Tongue (tissue), 1 donor: ENCODE measurements at regions not wholly inside any gene's neighbourhood (a gene's known extent, or its start where the extent isn't known, plus 50 kb on each side); places are given as distances from the start of the nearest gene placed in this dataset.
A peak's percentile ranks its signal among the peaks of the same experiment; 100 is the strongest.

Experiments
- DNase-seq: peaks from one replicate; pipeline ENCODE4 v3.0.0-alpha.2; 2015

- DNase-seq = no peak
Measured at GRCh38 chr1:220356981-220357850, 85.0 kb upstream of the RAB3GAP2 start.

DNA sequence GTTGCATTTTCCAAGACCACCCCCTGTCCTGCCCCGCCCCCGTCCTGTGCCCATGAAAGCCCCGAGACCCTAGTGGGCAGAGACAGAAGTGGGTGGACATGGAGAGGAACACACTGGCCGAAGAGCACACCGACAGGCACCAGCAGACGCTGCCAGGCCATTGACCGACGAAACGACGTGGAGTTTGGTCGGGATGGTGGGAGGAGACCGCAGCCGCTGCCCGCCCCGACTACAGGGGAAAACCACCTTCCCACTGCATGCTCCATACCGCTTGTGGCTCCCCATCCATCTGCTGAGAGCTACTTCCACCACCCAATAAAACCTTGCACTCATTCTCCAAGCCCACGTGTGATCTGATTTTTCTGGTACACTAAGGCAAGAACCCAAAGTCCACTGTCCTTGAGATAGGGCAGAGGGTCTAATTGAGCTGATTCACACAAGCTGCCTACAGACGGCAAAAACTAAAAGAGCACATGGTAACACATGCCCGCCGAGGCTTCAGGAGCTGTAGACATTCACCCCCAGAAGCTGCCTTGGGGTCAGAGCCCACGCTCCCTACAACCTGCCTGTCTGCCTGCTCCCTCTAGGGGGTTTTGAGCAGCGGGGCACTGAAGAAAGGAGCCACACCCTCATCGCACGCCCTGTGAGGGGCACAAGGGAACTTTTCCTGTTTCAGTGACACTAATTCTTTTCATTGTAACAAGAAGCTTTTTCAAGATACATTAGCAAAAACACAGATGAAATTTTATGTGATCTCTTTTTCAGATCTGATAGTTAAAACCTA is 81.2 kb upstream of the RAB3GAP2 start:
- DNase-seq = no peak

GRCh38 chr1:220348211-220348610 is 76.0 kb upstream of the RAB3GAP2 start:
- DNase-seq = no peak

DNA sequence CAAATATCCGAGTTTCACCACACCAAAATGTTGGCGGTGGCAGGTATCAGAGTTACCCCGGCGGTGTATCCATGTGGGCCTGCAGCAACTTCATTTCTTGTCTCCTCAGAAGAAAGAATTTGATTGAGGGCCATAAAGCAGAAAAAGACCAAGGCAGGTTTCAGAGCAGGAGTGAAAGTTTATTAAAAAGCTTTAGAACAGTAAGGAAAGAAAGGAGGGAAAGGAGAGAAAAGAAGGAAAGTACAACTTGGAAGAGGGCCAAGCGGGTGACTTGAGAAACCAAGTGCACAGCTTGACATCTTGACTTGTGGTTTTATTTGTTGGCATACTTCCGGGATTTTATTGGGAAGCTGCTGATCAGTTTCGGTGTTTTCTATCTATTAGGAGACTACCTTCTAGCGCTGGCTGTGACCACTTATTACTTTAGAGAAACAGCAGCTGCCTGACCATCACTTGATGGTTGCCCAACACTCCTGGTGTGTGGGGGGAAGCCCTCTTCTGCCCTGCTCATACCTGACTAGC is 75.5 kb upstream of the RAB3GAP2 start:
- DNase-seq = no peak

- DNase-seq = no peak
Measured at GRCh38 chr1:220344745-220345144, 72.5 kb upstream of the RAB3GAP2 start.

- DNase-seq = no peak
Measured at GRCh38 chr1:220342853-220343252, 70.6 kb upstream of the RAB3GAP2 start.

DNA sequence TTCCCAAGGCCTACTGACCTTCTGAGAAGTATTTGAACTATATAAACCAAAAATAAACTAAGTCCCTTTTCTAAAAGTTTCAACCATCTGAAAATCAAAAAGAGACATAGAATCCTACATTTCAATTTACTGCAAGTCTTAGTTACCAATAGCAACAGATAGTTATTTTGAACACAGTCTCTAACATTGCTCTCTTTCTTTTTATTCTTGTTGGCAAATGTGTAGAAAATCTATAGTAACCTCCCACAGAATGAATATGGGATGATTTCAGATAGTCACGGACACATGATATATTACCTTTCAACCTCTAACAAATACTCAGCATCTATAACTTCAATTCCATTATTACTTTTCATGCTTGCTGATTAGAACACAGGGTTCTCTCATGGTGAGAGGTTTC is 68.9 kb upstream of the RAB3GAP2 start:
- DNase-seq = no peak

DNA sequence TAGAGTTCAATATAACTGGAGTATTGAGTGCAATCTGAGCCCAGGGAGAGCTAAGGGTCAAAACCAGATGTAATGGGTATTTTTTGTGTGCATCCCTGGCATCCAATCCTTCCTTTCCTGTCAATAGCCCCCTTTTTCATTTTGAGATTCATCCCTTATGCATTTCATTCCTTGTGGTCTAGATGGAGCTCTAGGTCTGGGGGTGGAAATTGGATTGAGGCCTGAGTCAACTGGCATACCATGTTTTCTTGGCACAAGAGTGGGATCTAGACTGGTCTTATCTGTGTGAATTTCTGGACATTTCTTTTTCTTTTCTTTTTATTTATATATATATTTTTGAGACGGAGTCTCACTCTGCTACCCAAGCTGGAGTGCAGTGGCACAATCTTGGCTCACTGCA is 67.3 kb upstream of the RAB3GAP2 start:
- DNase-seq = no peak

DNA sequence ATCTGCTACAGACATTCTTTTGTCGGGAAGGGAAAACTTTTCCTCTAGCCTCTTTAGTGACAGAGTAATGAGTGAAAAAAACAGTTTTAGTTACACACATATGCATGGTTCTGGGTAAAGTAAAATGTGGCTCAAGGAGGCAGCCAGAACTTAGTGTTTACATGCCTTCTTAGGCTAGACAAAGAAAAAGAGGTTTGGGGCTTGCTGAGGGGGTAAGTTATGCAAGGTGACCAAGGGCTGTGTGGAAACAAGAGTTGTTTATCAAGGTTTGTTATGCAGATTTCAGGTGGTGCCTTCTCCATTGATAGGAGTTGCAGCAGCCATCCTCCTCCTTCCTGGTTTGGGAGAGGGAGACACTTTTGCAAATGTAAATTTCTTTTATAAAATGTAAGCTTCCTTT is 66.5 kb upstream of the RAB3GAP2 start:
- DNase-seq = no peak

GRCh38 chr1:220336391-220337031 is 64.3 kb upstream of the RAB3GAP2 start:
- peak; percentile 20 for DNase-seq

DNA sequence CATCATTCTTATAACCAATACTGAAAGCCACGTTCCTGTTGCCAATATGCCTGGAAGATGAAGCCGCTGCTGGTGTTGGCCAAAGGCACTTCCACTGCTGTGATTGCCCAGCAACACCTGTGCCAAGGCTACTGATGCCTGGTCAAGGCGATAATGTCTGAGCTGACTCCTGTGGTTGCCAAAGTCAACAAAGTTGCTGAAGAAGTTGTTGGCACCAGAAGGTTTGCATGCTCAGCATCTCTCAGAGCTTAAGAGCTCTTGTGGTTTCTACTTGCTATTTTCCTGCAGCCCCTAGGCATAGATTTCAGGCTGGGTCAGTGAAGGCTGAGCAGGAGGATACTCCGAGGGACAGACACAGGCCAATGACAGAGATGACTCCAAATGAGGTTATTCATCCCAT is 63.4 kb upstream of the RAB3GAP2 start:
- DNase-seq = no peak

DNA sequence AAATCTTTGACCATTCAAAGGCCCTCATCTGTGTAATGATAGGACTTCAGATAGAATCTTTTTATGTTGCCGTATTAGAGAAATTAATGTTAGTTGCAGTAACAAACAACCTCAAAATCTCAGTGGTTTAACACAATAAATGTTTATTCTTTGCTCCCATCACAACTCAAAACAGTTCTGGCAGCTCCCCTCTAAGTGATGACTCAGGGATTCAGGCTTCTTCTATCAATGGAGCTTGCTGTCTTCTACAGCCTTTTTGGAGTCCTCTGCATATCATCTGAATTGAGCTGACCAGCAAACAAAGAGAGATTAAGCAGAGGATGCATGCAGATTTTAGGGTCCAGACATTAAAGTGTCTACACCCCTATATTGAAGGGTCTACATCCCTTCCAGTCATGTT is 59.1 kb upstream of the RAB3GAP2 start:
- DNase-seq = no peak

DNA sequence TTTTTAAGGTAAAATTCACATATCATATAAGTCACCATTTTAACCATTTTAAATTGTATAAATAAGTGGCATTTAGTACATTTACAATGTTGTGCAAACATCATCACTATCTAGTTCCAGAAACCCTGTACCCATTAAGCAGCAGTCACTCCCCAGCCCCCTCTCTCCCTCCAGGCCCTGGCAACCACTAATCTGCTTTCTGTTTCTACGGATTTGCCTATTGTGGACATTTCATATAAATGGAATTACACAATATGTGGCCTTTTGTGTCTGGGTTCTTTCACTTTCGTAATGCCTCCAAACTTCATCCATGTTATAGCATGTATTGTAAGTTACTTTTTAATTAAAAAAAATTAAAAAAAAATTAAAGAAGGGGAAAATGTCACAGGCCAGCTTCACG is 58.0 kb upstream of the RAB3GAP2 start:
- no peak for DNase-seq

DNA sequence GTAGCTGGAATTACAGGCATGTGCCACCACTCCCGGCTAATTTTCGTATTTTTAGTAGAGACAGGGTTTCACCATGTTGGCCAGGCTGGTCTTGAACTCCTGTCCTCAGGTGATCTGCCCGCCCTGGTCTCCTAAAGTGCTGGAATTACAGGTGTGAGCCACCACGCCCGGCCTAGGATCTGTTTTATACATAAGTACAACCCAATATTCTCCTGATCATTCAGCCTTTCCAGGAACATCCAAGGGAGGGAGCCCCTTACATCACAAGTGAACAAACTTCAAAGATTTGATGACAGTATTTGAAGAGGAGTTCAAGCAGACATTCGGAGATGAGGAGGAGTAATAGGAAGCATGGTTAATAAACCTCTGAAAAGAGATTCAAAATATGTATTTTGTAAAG is 54.9 kb upstream of the RAB3GAP2 start:
- no peak for DNase-seq

DNA sequence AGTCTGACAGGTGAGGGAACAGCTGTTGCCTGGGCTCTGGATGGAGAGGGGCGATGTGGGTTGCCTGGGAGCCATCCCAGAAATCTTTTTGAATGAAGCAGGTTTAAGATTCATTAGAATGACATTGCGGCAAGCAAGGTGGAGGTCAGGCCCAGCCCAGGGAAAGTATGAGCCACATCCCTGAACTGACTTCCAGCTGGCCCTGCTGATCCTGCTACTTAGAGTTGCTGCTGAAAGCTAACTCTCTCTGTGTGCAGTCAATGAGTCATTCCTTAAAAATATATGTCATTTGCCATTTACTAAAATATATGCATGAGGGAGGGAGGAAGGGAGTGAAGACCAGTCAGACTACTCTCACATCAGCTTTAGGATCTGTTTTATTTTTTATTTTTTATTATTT is 54.3 kb upstream of the RAB3GAP2 start:
- DNase-seq = peak; percentile 30

- no peak for DNase-seq
Measured at GRCh38 chr1:220325306-220325995, 53.2 kb upstream of the RAB3GAP2 start.

DNA sequence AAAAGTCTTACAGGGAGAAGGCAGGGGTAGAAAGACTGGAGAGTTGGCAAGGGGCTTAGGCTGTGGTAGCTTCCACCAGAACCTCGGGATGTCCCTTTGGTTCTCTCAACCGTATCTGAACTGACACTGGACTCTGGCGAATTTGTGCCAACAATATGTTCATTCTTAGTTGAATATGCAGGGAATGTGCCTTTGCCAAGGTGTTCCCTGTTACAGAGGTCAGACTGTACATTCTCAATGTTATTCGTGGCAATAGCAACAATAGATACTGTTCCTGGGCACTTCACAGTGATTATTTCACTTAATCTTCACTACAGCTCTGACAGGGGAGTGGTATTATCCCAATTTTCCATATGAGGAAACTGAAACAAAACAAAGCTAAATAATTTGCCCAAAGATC is 51.5 kb upstream of the RAB3GAP2 start:
- DNase-seq = no peak

DNA sequence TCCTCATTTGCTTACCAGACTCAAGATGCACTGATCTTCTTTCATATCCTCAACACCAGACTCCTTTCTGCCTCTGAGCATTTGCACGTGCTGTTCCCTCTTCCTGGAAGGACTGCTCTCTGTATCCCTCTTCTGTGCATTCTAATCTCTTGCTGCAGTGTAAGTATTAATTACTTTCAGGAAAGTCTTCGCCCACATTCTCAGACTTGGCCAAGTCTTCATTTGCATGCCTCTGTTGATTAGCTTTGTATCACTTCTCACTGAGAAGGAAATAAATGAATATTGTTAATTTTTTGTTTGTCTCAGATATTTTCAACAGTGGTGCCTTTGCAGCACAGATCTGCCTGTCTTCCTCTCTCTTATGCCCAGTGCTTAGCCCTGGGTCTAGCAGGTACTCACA is 50.3 kb upstream of the RAB3GAP2 start:
- no peak for DNase-seq
